MM.1S (cell line): ENCODE measurements at regions not wholly inside any gene's neighbourhood (a gene's known extent, or its start where the extent isn't known, plus 50 kb on each side); places are given as distances from the start of the nearest gene placed in this dataset.

ENCODE experiments used
- EZH2 ChIP-seq: fragments of 300-600 bp; sonication (generic); optimal IDR thresholded peaks from 2 replicates; pipeline ENCODE3; 2017; ENCODE audit warnings: low read depth, mild to moderate bottlenecking, antibody characterized with exemption, low read length, mixed read lengths
- EZH2phosphoT487 ChIP-seq: fragments of 300-600 bp; sonication (generic); IDR thresholded peaks from 2 replicates; pipeline ENCODE4 v1.6.1; 2018; ENCODE audit warnings: antibody characterized with exemption, low read length
- TF ChIP-seq, protein P1 (sequence below): fragments of 300-600 bp; sonication (generic); IDR thresholded peaks from 2 replicates; pipeline ENCODE4 v1.5.1; 2016; ENCODE audit warnings: antibody characterized with exemption, low read length, mixed read lengths

DNA sequence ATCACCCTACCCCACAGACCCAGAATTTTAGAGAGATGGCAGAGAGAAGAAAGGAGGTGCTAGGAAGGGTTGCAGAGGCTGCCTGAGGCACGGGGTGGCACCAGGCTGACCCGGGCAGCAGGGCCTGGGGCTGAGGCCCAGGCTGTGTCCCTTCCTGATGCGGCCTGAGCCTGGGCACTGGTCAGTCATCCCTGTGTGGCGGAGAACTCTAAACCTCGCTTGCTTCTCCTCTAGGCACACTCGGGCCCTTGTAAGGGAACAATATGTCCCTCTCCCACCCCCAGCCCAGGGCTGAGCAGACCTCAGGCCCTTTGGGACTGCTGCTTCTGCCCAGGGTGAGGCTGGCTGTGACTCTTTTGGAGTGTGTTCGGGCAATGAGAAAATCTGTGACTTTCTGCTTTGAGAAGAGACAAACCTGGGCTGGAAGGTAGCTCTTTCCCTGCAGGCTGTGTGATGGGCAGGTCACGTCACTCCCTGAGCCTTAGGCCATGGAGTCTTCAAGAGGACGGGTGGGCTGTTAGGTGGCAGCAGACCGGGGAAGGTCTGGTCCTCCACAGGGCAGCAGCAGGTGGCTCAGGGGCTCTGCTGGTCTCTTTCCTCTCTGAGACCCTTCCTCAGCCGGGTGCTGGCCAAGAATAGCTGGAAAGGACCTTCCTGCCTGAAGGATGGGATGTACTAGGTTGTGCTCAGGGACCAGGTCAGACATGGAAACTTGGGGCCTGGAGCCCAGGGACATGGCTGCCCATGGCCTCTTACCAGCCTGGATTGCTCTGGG, 96.8 kb downstream of the GLI2 start:
- TF ChIP-seq, protein P1, sequence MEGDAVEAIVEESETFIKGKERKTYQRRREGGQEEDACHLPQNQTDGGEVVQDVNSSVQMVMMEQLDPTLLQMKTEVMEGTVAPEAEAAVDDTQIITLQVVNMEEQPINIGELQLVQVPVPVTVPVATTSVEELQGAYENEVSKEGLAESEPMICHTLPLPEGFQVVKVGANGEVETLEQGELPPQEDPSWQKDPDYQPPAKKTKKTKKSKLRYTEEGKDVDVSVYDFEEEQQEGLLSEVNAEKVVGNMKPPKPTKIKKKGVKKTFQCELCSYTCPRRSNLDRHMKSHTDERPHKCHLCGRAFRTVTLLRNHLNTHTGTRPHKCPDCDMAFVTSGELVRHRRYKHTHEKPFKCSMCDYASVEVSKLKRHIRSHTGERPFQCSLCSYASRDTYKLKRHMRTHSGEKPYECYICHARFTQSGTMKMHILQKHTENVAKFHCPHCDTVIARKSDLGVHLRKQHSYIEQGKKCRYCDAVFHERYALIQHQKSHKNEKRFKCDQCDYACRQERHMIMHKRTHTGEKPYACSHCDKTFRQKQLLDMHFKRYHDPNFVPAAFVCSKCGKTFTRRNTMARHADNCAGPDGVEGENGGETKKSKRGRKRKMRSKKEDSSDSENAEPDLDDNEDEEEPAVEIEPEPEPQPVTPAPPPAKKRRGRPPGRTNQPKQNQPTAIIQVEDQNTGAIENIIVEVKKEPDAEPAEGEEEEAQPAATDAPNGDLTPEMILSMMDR = no peak
- no peak for TF ChIP-seq EZH2phosphoT487
- TF ChIP-seq EZH2 = no peak
